GM04504 (cell line): ENCODE measurements at regions not wholly inside any gene's neighbourhood (a gene's known extent, or its start where the extent isn't known, plus 50 kb on each side); places are given as distances from the start of the nearest gene placed in this dataset.

Experiments used
- DNase-seq: peaks from one replicate; pipeline ENCODE4 v3.0.0-alpha.2; 2012; ENCODE audit warnings: low read depth

DNA sequence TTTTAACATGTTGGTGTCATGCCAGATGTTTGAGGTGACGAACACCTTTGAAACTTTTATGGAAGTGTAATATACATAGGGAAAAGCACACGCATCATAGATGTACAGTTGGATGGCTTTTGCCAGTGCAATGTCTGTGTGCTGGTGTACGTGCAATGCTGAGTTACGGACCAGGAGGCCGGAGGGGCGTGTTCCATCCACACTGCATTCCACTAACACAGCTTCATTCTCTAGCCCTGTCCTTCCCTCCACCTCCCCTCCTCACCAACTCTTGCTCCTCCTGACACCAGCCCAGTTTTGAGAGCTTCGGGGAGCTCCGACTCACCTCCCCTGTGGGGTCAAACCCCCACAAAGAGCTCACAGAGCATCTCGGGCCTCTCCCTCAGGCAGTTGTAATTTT, 358.8 kb downstream of the C16orf95 start:
- no peak for DNase-seq

DNA sequence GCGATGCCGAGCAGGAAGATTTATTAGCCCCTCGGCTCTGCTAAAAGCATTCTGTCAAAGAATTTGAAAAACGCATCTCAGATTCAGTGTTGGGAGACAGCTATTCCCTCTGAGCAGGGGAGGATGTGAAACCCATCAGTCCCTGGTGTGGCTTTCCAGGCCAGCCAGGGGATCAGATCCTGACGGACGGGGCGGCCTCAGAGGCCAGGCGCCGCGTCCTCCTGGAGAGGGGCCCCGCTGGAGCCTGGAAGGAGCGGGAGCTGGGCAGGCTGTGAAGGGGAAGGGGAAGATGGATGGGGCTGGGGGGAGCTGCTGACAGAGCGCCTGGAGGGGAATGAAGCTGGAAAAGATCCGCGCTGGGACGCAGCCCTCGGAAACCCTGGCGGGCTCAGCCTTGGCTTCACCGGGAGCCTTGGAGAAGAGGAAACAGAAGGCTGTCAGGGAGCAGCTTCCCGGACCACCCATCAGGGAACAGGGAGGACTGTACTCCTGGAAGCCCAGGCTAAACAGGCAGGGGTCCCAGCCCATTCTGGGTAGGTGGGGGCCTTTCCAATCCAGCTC, 358.0 kb downstream of the C16orf95 start:
- no peak for DNase-seq

GRCh38 chr16:86959729-86960128, 357.5 kb downstream of the C16orf95 start:
- no peak for DNase-seq

GRCh38 chr16:86960266-86960665, 356.9 kb downstream of the C16orf95 start:
- DNase-seq = no peak

- DNase-seq = no peak
Measured at GRCh38 chr16:86961171-86961601, 356.0 kb downstream of the C16orf95 start.

GRCh38 chr16:86962259-86962658, 354.9 kb downstream of the C16orf95 start:
- no peak for DNase-seq

- DNase-seq = no peak
Measured at GRCh38 chr16:86962913-86963312, 354.3 kb downstream of the C16orf95 start.

GRCh38 chr16:86963600-86964575, 353.3 kb downstream of the C16orf95 start:
- no peak for DNase-seq

DNA sequence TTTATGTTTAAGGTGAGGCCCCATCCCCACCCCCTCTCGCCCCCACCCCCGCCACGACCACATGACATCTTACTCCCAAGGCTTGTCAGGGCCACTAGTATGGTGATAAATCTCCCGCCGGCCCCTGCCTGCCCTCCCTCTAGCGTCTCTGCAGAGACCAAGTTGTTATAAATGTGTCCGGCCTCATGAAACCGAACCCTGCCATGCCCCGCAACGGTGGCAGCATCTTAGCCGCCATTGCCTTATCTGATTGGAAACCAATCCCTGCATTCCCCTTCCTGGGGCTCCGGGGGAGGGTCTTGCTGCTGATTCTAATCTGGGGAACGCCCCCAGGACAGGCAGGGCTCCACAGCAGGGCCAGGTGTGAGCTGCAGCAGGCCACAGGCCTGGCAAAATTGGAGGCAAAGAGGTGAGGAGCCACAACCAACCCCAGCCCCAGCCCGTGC, 352.4 kb downstream of the C16orf95 start:
- no peak for DNase-seq

DNA sequence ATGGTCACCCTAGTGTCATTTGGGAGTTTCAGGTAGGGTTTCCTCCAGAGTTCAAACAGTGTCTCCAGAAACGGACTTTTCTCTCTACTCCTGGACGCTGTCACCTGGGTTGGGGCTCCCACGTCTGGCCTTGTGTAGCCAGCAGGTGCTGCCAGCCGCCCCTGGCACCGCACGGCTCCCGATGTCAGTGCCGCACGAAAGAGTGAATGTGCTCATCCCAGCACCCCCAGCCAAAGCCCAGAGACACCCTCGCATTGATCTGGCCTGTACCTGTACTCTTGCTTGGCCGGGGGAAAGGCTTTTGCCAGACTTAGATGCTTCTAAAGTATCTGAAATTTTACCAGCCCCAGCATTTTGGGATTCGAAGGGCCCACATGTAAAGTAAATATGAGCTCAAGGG, 351.9 kb downstream of the C16orf95 start:
- DNase-seq = no peak

DNA sequence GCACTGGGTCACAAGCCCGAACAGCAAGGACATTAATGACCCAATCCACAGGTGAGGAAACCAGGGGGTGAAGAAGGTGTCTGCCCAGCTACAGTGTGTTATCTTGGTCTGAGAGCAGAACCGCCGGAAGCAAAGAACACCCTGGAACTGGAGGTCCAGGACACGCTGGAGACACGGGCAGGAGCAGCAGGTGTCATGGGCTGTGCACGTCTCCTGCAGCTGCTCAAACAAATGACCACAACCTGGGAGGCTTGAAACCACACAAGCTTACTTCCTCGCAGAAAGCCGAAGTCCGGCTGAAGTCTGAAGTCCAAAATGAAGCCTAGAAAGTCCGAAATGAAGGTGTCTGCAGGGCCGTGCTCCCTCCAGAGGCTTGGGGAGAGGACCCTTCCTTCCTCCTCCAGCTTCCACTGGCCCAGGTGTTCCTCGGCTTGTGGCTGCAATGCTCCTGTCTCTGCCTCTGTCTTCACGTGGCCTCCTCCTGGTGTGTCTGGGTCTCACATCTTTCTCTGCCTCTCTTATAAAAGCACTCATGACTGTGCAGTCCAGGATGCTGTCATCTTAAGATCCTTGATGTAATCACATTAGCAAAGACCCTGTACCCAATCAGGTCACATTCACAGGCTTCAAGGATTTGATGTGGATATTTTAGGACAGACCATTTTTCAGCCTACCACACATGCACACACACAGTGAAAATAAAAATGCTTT, 351.2 kb downstream of the C16orf95 start:
- no peak for DNase-seq

DNA sequence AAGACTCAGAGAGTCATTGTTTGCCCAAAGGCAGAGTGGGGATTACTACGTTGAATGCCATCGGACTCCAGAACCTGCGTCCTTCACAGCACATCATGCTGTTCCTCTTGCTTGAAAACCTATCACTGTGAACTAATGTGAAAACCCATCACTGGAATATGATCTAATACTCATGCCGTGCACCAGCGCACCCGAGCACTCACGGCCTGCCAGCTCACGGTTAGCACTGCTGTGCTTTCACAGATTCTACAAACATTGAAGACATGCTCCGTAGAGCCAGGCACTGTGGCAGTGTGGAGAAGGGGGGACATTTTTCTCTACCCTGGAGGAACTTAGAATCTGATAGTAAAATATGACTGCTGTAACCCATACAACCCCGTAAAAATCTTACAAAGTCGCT, 350.4 kb downstream of the C16orf95 start:
- DNase-seq = no peak

DNA sequence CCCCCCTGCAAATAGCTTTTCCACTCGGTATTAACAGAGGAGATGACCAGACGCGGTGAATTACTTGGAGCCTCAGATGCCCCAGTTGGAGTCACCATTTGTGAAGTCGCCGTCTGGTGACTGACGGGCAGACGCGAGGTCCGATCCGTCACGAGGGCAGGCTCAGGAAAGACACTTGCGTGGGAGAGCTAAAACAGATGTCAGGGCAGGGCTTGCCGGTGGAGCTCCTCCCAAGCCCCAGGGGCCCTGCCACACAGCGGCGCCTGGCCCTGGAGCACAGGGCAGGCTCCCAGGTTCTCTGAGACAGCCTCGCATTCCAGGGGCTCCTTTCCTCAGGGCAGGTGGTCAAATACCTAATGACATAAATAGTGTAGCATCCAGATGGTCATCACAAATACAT, 348.3 kb downstream of the C16orf95 start:
- DNase-seq = no peak

- DNase-seq = no peak
Measured at GRCh38 chr16:86969716-86970115, 347.5 kb downstream of the C16orf95 start.

DNA sequence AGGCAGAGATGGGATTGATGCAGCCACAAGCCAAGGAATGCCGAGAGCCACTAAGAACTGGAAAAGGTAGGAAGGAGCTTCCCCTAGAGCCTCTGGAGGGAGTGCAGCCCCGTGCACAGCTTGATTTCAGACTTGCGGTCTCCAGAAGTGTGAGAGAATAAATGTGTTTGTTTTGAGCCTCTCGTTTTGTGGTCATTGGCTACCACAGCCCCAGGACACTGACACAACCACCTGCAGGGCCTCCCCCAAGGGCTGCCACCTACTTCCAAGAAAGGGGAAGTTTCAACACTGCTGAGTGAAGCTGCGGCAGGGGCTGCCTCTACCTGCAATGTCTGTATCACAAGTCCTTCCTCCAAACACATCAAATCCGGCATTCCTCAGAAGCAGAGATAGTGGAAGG, 346.9 kb downstream of the C16orf95 start:
- DNase-seq = no peak

GRCh38 chr16:86970726-86971125, 346.5 kb downstream of the C16orf95 start:
- no peak for DNase-seq

DNA sequence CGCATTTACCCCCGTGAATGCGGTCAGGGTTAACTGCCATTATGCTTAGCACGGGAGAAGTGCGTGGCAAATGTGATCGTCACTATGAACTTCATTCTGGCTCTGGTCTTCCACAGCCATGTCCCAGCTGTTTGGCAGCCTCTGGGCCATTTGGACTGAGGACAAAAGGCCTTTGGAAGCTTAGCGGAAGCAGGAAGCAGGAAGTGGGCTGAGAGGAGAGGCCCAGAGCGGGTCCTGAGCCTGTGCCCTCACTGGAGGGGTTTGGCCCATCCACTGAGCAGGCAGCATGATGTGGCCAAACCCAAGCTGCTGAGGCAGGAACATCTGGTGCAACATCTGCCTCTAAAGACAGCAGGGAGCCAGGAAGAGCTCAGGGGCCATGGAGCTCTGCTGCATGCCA, 345.9 kb downstream of the C16orf95 start:
- DNase-seq = no peak

GRCh38 chr16:86974120-86974519, 343.1 kb downstream of the C16orf95 start:
- DNase-seq = no peak

GRCh38 chr16:86975445-86975844, 341.7 kb downstream of the C16orf95 start:
- no peak for DNase-seq

- DNase-seq = no peak
Measured at GRCh38 chr16:86977076-86977676, 340.0 kb downstream of the C16orf95 start.

GRCh38 chr16:86978445-86979030, 338.7 kb downstream of the C16orf95 start:
- no peak for DNase-seq

DNA sequence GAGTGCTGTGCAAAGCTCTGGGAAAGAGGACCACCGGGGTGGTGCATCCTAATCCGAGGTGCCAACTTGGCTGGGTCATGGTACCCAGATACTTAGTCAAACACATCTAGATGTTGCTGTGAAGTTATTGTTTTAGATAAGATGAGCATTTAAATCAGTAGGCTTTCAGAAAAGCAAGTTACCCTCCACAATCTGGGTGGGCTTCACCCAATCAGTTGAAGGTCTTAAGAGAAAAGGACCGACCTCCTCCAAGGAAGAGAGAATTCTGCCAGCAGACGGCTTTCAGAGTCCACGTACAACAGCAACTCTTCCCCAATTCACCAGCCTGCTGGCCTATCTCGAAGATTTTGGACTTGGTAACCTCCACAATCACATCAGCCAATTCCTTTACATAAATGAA, 338.1 kb downstream of the C16orf95 start:
- no peak for DNase-seq
